ENCODE measurements at regions not wholly inside any gene's neighbourhood (a gene's known extent, or its start where the extent isn't known, plus 50 kb on each side); places are given as distances from the start of the nearest gene placed in this dataset.

DNA sequence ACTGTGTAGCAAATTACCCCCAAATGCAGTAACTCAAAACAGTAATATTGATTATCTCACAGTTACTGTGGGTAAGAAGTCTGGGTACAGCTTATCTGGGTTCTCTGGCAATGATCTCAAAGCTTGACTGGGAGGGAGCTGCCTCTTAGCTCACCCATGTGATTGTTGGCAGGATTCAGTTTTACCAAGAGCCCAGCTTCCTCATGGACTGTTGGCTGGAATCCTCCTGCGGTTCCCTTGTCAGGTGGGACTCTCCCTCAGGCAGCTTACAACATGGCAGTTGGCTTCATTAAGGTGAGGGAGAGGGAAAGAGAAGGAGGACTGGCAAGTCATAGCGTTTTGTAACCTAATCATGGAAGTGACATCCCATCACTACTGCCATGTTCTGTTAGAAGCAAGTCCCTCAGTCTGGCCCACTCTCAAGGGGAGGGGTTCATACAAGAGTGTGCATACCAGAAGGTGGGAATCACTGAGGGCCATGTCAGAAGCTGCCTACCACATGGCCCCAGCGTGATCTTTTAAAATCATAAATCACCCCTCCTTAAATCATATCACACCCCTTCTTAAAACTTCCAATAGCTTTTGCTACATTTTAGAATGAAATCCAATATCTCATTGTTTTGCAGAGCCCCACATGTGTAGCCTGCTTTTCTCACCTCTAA, 108.1 kb downstream of the OLFM4 start:
- H3K4me2 ChIP-seq (ENCODE audit: insufficient read depth in 1 of 2, low read depth in 2 of 2, low read length in 2 of 2) = no peak overlapping the region
- TF ChIP-seq FOSL1 (IDR thresholded peaks at IDR 0.05; ENCODE audit: insufficient read depth, low read depth, low read length) (no peak), KDM4A (IDR thresholded peaks at IDR 0.05; ENCODE audit: low read depth, low read length, severe bottlenecking) (no peak), PHF8 (conservative IDR thresholded peaks at IDR 0.05; ENCODE audit: low read depth, low read length) (no peak), RBBP5 (IDR thresholded peaks at IDR 0.05; ENCODE audit: borderline replicate concordance, low read depth, low read length) (no peak), RFX5 (IDR thresholded peaks at IDR 0.05; ENCODE audit: borderline replicate concordance, low read depth, low read length) (no peak), CBX8 (IDR thresholded peaks at IDR 0.05; ENCODE audit: borderline replicate concordance, low read depth, low read length) (no peak), JUND (IDR thresholded peaks at IDR 0.05; ENCODE audit: low read length) (no peak), BACH1 (IDR thresholded peaks at IDR 0.05; ENCODE audit: low read length) (no peak), POLR2A (IDR thresholded peaks at IDR 0.05; ENCODE audit: control extremely low read depth in 1 of 2, low read depth in 2 of 2, low read length in 2 of 2) (no peak), BCL11A (IDR thresholded peaks at IDR 0.05; ENCODE audit: low read depth in 2 of 2, low read length in 2 of 2) (no peak), GTF2F1 (IDR thresholded peaks at IDR 0.05; ENCODE audit: borderline replicate concordance, low read depth, low read length) (no peak), TAF7 (optimal IDR thresholded peaks at IDR 0.05; ENCODE audit: borderline replicate concordance, low read depth, low read length) (no peak), HDAC2 (IDR thresholded peaks at IDR 0.05; ENCODE audit: borderline replicate concordance in 1 of 2, low read depth in 2 of 2, low read length in 2 of 2) (no peak)
- TF ChIP-seq, protein P1, sequence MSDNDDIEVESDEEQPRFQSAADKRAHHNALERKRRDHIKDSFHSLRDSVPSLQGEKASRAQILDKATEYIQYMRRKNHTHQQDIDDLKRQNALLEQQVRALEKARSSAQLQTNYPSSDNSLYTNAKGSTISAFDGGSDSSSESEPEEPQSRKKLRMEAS (IDR thresholded peaks at IDR 0.05) = no peak

More for the DNA sequence above, 108.1 kb downstream of the OLFM4 start:
- H3K14ac ChIP-seq (ENCODE audit: insufficient read length) = no peak overlapping the region
- no peak overlapping the region for H4K91ac ChIP-seq (replicated peaks; ENCODE audit: insufficient read length, low read length)
- ChIA-PET POLR2A (ENCODE audit: partially characterized antibody) (no interaction called here), CTCF (ENCODE audit: partially characterized antibody) (interaction anchor here (1.3 to 2.9 kb wide), 5 partner anchors 15 to 168 kb away, joined by 3 to 10 read pairs (median 3); no protein-coding TSS in a partner anchor)
- no peak overlapping the region for H2BK120ac ChIP-seq (replicated peaks; ENCODE audit: low read depth, low read length)
- 92% methylated on average over 3 of the region's 3 CpGs; no CpG with 5 or more reads in 1 of the 2 experiments for WGBS, 2 experiments (ENCODE audit: extremely low coverage in 1 of 2, insufficient coverage in 1 of 2, insufficient read length in 1 of 2, insufficient replicate concordance in 2 of 2, low coverage in 1 of 2, low lambda C conversion rate in 2 of 2, missing lambda C conversion rate in 1 of 2)
- no peak overlapping the region for H2AFZ ChIP-seq (ENCODE audit: low read length)
- no peak overlapping the region for H2BK5ac ChIP-seq (ENCODE audit: low read depth, low read length)
- no peak overlapping the region for H2BK15ac ChIP-seq (ENCODE audit: low read length)
- no peaks in the 10 kb centered on the region for H3K9me3 ChIP-seq (ENCODE audit: insufficient read depth in 2 of 2, low read depth in 1 of 2, low read length in 1 of 2)
- DNase-seq (ENCODE audit: low read depth in 1 of 2, low spot score in 2 of 2) (no peak), FAIRE-seq (no peak)
- H2AK5ac ChIP-seq (ENCODE audit: low read depth, low read length) = no peak overlapping the region
- H3K36me3 ChIP-seq (ENCODE audit: control insufficient read depth in 2 of 4, insufficient read depth in 4 of 4, low read length in 3 of 4) = no peaks in the 10 kb centered on the region
- no peak overlapping the region for H3K4me3 ChIP-seq (ENCODE audit: extremely low read depth in 1 of 4, insufficient read depth in 2 of 4, low read depth in 3 of 4, low read length in 4 of 4)
- no peak overlapping the region for H2BK12ac ChIP-seq (ENCODE audit: low read depth, low read length)
- H3K79me1 ChIP-seq (ENCODE audit: low read depth, low read length) = no peaks in the 10 kb centered on the region
- H3K27ac ChIP-seq (ENCODE audit: low read depth, low read length) = no peak overlapping the region
- no peak overlapping the region for H4K8ac ChIP-seq (ENCODE audit: extremely low read depth, insufficient read depth, low read length)
- H4K20me1 ChIP-seq (replicated peaks in 1 of 2; ENCODE audit: control insufficient read depth in 1 of 2, insufficient read depth in 2 of 2, low read length in 2 of 2) = no peaks in the 10 kb centered on the region
- no peaks in the 10 kb centered on the region for H3K79me2 ChIP-seq (ENCODE audit: control insufficient read depth in 1 of 2, insufficient read depth in 2 of 2, low read length in 2 of 2)
- H2BK20ac ChIP-seq (ENCODE audit: low read length) = no peak overlapping the region
- no peak overlapping the region for H3K9ac ChIP-seq (replicated peaks in 1 of 4; ENCODE audit: extremely low read depth in 1 of 4, low read depth in 3 of 4, low read length in 3 of 4)
- no peaks in the 10 kb centered on the region for H3K27me3 ChIP-seq (replicated peaks in 1 of 4; ENCODE audit: control insufficient read depth in 3 of 4, extremely low read depth in 1 of 4, insufficient read depth in 3 of 4, low read length in 3 of 4)
- no peak overlapping the region for H3K4ac ChIP-seq (replicated peaks; ENCODE audit: insufficient read length, low read depth, low read length)
- no peaks in the 10 kb centered on the region for H3K23me2 ChIP-seq (ENCODE audit: low read depth, low read length)
- H3K23ac ChIP-seq (ENCODE audit: insufficient read length) = no peak overlapping the region
- H3K4me1 ChIP-seq (replicated peaks in 1 of 4; ENCODE audit: control insufficient read depth in 3 of 4, insufficient read depth in 4 of 4, low read length in 3 of 4) = peaks cover 0 to under 1% (median 0%) of the 10 kb centered on the region in 4 experiments; a peak in 2 of 7 replicates
- H3K56ac ChIP-seq (replicated peaks; ENCODE audit: insufficient read length, low read depth, low read length) = no peak overlapping the region
- H4K5ac ChIP-seq (ENCODE audit: insufficient read length, low read depth, low read length) = no peak overlapping the region
- no peak overlapping the region for H3K18ac ChIP-seq (ENCODE audit: extremely low read depth, low read length)
